Pancreas (tissue), 10 donors: ENCODE measurements at regions not wholly inside any gene's neighbourhood (a gene's known extent, or its start where the extent isn't known, plus 50 kb on each side); places are given as distances from the start of the nearest gene placed in this dataset.

Source experiments
- ATAC-seq, 4 donors: fragments of 200-7000 bp; cut with Tn5 transposase; one replicate each; pipeline versions ENCODE4 v1.8.0 to v1.9.1; 2020; ENCODE audit warnings: mild to moderate bottlenecking in 4 of 4, moderate library complexity in 4 of 4
- DNase-seq, 6 donors: peaks; one replicate each; pipeline ENCODE4 v3.0.0-alpha.2; 2020
- FAIRE-seq: peaks from 2 replicates; lab custom pipeline; 2012; peaks lifted over from hg19 to GRCh38; lab: Jason Lieb, UNC
- H3K27ac ChIP-seq, 4 donors: fragments of 200-600 bp; sonication (generic); 1 replicate in 3 of 4; 2 replicates in 1 of 4; pipeline versions ENCODE4 v1.5.0 to v1.8.0; 2020
- H3K27me3 ChIP-seq, 4 donors: fragments of 200-600 bp; one replicate each; pipeline ENCODE4 v1.8.0; 2021
- H3K36me3 ChIP-seq, 3 donors: fragments of 200-600 bp; sonication (generic) in 1 of 3; one replicate each; pipeline versions ENCODE4 v1.5.0 to v1.8.0; 2020 to 2021
- H3K4me1 ChIP-seq, 3 donors: fragments of 200-600 bp; one replicate each; pipeline ENCODE4 v1.8.0; 2021
- H3K4me3 ChIP-seq, 4 donors: fragments of 200-600 bp; sonication (generic) in 2 of 4; one replicate each; pipeline versions ENCODE4 v1.5.0 to v1.8.0; 2020 to 2021
- H3K9me3 ChIP-seq, 4 donors: fragments of 200-600 bp; one replicate each; pipeline ENCODE4 v1.8.0; 2021
- CTCF ChIP-seq, 4 donors: fragments of 200-600 bp; sonication (generic) in 3 of 4; IDR thresholded peaks; one replicate each; pipeline versions ENCODE4 v1.5.0 to v1.8.0; 2021; ENCODE audit warnings: antibody characterized with exemption in 4 of 4
- WGBS, 2 donors: extraction: QIAGEN DNeasy Blood & Tissue Kit; methylation state at CpG; one replicate each; pipeline ENCODE4 v1.1.7; 2013; 5-methylcytosine and 5-hydroxymethylcytosine counted together
- intact Hi-C, 3 donors: fragments of 100-400 bp; cut with DNase I; formaldehyde crosslinking; loops; one replicate each; pipeline versions ENCODE4 v1.11.1 to v1.14.2; 2022
- donor health status: healthy with polysubstance abuse.
- donor health status: DM: no; HTN: no; CAD: no; lungs with moderate emphysema.
- donor health status: DM: no; HTN: no; CAD: no.
- donor health status: control.
- donor health status: control.
- donor health status: Bipolar disorder and iron deficiency.
- donor health status: DM: yes; HTN: yes; CAD: no.
- donor health status: DM: no; HTN: no; CAD: no.
- donor health status: DM: no; HTN: no; CAD: no.
- donor health status: DM: yes; HTN: yes; CAD: no.

GRCh38 chr6:80531681-80532619, 425.5 kb downstream of the BCKDHB start:
- Histone ChIP-seq H3K9me3 (no peaks in the 10 kb centered on the region), H3K4me3 (no peak overlapping the region), H3K27ac (no peak overlapping the region), H3K27me3 (no peaks in the 10 kb centered on the region), H3K4me1 (peaks cover 6 to 17% (median 12%) of the 10 kb centered on the region in 3 donors), H3K36me3 (no peaks in the 10 kb centered on the region)
- intact Hi-C loops: no loop called here
- no peak for ATAC-seq
- FAIRE-seq: no peak
- no peak for DNase-seq
- WGBS, 2 donors: 74 to 80% methylated on average over 4 of the region's 4 CpGs
- no peak for TF ChIP-seq CTCF (IDR thresholded peaks at IDR 0.05)

GRCh38 chr6:80530103-80530502, 423.6 kb downstream of the BCKDHB start:
- TF ChIP-seq CTCF (IDR thresholded peaks at IDR 0.05): no peak
- Histone ChIP-seq H3K4me1 (peaks cover 6 to 17% (median 12%) of the 10 kb centered on the region in 3 donors), H3K27me3 (no peaks in the 10 kb centered on the region), H3K4me3 (no peak overlapping the region), H3K27ac (no peak overlapping the region), H3K36me3 (no peaks in the 10 kb centered on the region), H3K9me3 (no peaks in the 10 kb centered on the region)
- ATAC-seq (no peak), FAIRE-seq (no peak), DNase-seq (no peak)
- intact Hi-C loops: no loop called here
- WGBS, 2 donors: 73 to 79% methylated on average over 3 of the region's 3 CpGs

GRCh38 chr6:80528115-80528514, 421.6 kb downstream of the BCKDHB start:
- no peaks in the 10 kb centered on the region for H3K36me3 ChIP-seq
- H3K4me1 ChIP-seq: peaks cover 6 to 17% (median 12%) of the 10 kb centered on the region in 3 donors
- no peak overlapping the region for H3K4me3 ChIP-seq
- no peaks in the 10 kb centered on the region for H3K9me3 ChIP-seq
- DNase-seq (no peak), FAIRE-seq (no peak), ATAC-seq (peak; percentile 39 to 88 (median 59))
- peak overlapping the region in 2 of 4 donors; percentile 48 to 55 for H3K27ac ChIP-seq
- no peaks in the 10 kb centered on the region for H3K27me3 ChIP-seq
- TF ChIP-seq CTCF (IDR thresholded peaks at IDR 0.05): no peak
- intact Hi-C loops: no loop called here

GRCh38 chr6:80527552-80528052, 421.1 kb downstream of the BCKDHB start:
- no peak for FAIRE-seq
- peak overlapping the region in 2 of 4 donors; percentile 48 to 55 for H3K27ac ChIP-seq
- no peak for TF ChIP-seq CTCF (IDR thresholded peaks at IDR 0.05)
- no peaks in the 10 kb centered on the region for H3K9me3 ChIP-seq
- no peaks in the 10 kb centered on the region for H3K36me3 ChIP-seq
- no peak overlapping the region for H3K4me3 ChIP-seq
- WGBS, 2 donors: 12 to 14% methylated on average over 7 of the region's 7 CpGs
- peaks cover 6 to 17% (median 12%) of the 10 kb centered on the region in 3 donors for H3K4me1 ChIP-seq
- DNase-seq: no peak
- H3K27me3 ChIP-seq: no peaks in the 10 kb centered on the region
- peak; percentile 85 to 96 (median 90) for ATAC-seq
- intact Hi-C loops: no loop called here
